T-helper 1 cell (primary cell): ENCODE measurements at regions not wholly inside any gene's neighbourhood (a gene's known extent, or its start where the extent isn't known, plus 50 kb on each side); places are given as distances from the start of the nearest gene placed in this dataset.
"Not testable (repeated sequence)": the region's sequence is repeated elsewhere in the genome, so short reads cannot be mapped to it uniquely, and the experiment has no call there.

Experiments
- DNase-seq, 5 donors: peaks; one replicate each; pipeline ENCODE4 v3.0.0-alpha.2; 2012 to 2020

DNA sequence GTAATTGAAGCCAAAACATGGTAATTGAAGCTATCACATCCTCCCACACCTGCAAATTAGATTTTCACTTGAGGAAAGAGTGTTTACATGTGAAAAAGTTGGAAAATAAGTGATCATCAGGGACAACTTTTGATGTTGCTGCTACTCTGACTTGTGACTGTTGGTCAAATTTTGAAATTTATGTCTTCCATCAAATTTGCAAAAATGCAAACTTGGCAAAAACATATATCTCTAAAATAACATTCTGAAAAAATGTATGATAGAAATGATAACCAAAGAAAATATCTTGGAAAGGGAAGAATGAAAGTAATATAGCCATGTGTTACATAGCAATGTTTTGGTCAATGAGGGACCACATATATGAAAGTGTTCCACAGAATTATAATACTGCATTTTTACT, 703.9 kb upstream of the SEMA6D start:
- no peak for DNase-seq

DNA sequence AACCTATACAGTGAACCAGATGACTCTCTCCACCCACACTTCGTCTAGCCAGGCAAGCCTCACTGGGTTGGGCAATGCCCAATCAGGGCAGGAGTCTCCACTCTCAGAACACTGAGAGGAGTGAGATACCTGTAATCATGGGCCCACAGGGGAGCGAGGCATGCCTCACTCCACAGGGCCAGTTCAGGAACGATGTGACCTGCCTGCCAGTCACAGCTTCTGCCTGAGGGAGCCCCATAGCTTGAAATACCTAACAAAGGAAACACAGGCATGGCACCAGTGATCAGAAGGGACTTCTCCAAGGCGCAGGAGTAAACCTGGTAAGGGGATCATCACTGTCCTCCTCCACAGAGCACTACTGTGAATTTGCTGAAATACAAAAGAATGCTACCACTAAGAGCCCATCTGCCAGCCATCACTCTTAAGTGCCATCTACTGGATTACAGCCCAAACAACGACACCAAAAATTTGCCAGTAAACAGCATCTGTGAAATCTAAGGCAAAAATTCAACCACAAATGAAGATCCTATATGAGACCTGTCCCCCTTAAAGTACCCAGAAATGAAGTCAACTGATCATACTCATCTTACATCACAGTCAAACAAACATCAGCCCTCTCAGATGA, 689.9 kb upstream of the SEMA6D start:
- no peak for DNase-seq

DNA sequence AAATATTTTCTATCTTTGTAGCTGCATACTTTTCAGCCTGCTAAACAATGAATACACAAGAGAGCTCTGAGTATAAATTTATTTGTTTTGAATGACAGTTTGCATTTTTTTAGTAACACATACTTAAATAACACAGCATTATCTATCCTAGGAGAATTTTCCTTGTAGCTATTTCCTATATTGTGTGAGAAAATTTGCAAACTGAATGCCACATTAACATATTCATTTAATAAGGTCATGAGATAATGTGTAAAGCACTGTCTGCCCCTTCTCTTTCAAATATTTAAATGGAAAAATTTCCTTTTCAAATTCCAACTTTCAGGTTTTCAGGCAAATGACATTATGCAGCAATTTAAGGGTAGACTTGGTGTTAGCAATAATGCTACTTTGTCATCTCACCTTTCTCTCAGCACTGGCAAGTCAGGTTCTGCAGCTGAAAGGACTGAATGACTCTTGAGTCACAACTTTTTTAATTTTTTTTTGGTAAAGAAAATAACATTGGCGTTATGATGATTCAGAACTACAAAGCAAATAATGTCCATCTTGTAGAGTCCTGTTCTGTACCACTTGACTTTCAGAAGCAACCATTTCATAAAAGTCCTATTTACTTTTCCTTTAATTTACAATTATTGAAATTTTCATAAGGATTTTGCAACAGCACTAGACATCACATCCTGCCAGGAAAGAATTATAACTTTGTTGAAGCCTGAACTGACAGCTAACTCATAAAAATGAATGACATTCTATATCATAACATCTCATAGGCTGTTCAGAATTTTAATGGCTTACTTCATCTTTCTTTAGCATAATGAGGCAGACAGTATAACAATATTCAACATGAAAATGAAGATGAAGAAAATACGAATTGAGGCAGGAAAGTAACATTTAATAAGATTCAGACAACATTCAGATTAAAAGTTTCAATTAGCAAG, 681.6 kb upstream of the SEMA6D start:
- no peak for DNase-seq

DNA sequence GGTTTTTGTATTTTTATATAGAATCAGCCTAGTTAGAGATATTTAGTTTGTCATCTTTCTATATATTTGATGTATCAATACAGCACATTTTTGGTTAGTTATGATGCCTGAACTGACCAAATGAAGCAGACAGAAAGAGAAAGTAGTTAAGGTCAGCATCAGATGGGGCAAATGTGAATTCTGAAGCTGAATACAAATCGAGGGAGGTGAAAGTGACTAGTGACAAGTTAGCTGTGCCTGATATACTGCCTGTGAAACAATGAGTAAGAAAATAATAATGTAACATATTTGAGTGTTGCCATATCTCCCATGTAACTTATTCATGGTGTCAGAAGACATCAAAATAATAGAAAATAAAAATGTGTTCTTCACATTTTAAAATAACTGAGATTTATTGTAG, 680.3 kb upstream of the SEMA6D start:
- no peak for DNase-seq

DNA sequence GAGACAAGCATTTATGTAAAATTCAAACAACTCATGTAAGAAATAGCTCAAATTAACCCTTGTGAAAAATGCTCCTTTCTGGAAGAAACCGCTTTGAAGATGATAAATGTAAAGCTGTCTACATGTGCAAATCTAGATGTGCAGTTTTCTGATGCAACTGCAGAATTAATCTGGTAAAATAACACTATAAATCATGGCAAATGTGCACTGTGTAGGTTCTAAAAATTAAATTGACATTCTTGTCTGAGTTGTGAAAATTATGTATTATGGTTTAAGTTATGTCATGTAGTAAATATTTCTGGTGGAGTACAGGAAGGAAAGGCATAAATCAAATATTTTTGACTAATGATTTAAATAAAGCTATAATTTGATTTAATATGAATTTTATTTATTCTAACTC, 678.1 kb upstream of the SEMA6D start:
- no peak for DNase-seq

DNA sequence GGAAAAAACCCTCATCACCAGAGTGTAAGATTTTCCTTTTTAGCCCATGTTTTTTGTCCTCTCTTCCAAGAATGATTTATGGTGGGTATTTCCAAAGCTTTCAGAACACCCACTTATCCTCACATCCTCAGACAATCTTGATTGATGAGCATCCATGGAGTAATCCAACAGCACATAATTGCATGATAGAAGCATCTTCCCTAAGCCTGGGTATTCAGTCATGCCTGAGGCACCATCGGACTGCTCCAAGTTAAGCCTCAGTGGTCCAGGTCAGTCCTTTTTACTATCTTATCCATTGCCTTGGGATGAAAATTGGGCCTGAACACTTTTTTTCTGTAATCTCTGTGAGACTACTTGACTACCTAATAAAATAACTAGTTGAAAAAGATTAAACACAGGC, 676.0 kb upstream of the SEMA6D start:
- DNase-seq: no peak

DNA sequence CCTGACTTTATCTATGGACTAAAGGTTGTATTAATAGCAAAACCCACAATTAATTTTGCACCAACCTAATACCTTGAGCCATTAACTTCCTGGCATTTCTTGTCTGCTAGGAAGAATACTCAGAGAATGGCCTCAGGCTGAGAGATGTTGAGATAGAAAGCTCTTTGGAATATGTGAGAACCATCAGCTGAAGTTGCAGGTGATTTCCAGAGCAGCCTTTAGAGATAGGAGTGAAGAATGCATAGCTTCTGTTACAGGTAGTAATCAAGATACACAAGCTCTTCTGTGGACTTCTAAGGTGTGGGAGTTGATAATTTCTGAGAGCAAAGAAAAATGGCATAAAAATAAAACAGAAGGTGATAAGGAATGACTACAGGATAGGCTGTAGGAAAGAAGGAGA, 669.3 kb upstream of the SEMA6D start:
- not testable (repeated sequence) for DNase-seq

DNA sequence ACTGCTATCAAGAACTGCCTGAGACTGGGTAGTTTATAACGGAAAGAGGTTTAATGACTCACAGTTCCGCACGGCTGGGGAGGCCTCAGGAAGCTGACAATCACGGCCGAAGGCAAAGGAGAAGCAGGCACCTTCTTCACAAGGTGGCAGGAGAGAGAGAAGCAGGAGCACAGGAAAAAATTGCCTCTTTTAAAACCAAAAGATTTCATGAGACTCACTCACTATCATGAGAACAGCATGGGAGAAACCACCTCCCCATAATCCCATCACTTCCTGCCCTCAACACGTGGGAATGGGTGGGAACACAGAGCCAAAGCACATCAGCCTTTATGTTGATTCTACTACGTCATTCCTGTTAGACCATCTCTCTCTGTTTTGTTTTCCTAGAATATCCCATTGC, 650.9 kb upstream of the SEMA6D start:
- no peak for DNase-seq

DNA sequence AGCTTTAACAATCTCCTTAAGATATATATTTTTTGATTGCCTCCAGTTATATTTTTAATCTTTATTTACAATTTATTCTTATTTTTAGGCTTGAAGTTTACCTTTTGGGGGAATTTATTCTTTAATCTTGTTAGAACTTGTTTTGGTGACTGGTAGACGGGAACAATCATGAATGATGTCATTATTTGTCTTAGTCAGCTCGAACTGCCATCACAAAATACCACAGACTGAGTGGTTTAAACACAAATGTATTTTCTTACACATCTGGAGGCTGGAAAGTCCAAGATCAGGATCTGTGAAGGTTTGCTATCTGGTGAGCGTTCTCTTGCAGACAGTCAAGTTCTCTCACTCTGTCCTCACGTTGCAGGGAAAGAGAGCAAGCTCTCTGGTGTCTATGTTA, 639.5 kb upstream of the SEMA6D start:
- not testable (repeated sequence) for DNase-seq

DNA sequence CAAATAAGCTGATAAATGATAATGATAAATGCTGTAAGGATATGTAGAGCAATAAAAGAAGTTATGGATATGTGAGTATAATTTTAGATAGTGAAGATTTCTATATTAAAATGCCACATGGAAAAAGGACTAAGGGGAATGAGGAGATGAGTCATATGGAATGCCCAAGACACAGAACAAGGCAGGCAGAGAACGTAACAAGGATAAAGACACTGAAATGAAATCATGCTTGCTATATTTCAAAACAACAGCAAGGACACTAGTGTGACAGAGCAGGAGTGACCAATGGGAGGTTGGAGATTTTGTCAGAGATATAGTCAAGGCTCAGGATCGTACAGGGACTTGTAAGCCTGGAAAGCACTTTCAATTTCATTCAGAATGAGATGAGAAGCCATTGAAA, 621.5 kb upstream of the SEMA6D start:
- no peak for DNase-seq

DNA sequence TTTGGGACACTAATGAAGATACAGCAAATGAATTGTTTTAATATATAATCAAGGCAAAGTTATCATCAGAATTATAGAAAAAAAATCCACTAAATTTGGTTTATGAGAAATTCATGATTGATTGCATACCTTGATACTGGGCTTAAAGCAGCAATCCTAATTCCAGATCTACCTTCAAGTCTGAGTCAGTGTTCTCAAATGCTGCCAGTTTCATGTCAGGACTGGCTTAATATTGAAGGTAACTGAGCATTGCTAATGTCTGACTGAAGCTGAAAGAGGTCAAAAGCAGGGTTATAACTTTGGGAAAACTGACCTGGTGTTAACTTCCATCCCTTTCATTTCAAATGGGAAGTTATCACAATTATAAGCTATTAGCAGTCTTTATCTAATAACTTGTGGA, 618.8 kb upstream of the SEMA6D start:
- not testable (repeated sequence) for DNase-seq

DNA sequence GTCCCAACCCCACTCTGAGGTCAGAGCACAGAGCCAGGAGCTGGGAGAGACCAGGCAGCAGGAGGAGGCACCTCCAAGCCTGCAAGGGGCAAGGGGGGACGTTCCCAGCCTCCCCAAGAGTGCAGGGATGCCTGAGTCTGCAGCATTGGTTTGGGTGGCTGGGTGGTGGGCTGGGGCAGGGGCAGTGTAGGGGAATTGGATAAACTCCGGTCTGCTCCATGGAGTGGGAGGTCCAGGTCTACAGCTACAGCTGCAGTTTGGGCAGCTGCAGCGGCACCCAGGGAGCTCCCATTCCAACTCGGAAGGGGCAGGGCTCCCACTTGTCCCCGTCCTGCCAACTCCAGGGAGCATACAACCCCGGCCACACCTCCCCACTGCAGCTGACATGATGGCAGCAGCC, 617.5 kb upstream of the SEMA6D start:
- DNase-seq: not testable (repeated sequence)

DNA sequence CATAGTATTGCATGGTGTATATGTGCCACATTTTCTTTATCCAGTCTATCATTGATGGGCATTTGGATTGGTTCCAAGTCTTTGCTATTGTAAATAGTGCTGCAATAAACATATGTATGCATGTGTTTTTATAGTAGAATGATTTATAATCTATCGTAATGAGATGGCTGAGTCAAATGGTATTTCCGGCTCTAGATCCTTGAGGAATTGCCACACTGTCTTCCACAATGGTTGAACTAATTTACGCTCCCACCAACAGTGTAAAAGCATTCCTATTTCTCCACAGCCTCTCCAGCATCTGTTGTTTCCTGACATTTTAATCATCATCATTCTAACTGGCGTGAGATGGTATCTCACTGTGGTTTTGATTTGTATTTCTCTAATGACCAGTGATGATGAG, 608.5 kb upstream of the SEMA6D start:
- not testable (repeated sequence) for DNase-seq

DNA sequence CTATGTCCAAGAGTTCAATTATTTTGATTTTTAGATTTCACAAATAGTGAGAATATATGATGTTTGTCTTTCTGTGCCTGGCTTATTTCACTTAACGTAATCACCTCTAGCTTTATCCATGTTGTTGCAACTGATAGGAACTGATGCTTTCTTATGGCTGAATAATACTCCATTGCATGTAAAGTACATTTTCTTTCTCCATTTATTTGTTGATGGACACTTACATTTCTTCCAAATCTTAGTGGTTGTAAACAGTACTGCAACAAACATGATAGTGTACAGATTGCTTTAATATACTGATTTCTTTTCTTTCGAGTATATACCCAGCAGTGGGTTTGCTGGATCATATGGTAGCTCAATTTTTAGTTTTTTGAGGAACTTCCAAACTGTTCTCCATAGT, 600.6 kb upstream of the SEMA6D start:
- DNase-seq: no peak

DNA sequence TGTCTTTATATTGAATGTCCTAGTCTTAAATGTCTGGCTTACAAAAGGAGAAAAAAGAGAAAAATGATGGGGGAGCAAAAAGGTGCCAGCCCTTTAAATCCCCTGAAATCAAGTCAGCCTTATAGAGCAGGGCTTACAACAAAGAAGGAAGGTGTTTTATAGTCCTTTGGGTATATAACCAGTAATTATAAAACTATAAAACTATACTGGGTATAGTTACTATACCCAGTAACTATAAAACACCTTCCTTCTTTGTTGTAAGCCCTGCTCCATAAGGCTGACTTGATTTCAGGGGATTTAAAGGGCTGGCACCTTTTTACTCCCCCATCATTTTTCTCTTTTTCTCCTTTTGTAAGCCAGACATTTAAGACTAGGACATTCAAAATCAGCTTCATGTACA, 598.0 kb upstream of the SEMA6D start:
- no peak for DNase-seq

DNA sequence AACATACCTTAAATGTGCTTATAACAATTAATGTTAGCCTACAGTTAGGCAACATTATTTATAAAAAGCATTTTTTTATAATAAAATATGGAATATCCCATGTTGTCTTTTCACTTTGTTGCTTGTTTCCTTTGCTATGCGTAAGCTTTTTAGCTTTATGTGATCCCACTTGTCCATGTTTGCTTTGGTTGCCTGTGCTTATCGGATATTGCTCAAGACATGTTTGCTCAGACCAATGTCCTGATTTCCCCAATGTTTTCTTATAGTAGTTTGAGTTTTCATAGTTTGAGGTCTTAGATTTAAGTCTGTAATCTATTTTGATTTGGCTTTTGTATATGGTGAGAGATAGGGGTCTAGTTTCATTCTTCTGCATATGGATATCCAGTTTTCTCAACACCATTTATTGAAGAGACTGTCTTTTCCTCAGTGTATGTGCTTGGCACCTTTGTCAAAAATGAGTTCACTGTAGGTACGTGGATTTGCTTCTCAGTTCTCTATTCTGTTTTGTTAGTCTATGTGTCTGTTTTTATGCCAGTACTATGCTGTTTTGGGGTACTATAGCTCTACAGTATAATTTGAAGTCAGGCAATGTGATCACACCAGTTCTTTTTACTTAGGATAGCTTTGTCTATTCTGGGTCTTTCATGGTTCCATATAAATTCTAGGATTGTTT, 592.7 kb upstream of the SEMA6D start:
- DNase-seq: no peak

DNA sequence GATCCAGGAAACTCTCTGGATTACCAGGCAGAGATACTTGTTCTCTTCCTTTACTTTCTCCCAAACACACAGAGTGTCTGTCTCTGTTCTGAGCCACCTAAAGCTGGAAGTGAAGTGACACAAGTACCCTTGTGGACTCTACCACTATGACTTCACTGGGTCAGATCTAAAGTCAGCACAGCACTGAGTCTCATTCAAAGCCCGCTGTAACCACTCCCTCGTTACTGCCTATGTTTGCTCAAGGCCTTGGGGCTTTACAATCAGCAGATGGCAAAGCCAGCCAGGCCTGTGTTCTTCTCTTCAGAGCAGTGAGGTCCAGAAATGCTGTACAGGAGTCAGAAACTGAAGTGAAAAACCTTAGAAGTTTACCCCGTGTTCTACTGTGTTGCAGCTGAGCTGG, 588.3 kb upstream of the SEMA6D start:
- DNase-seq: no peak

DNA sequence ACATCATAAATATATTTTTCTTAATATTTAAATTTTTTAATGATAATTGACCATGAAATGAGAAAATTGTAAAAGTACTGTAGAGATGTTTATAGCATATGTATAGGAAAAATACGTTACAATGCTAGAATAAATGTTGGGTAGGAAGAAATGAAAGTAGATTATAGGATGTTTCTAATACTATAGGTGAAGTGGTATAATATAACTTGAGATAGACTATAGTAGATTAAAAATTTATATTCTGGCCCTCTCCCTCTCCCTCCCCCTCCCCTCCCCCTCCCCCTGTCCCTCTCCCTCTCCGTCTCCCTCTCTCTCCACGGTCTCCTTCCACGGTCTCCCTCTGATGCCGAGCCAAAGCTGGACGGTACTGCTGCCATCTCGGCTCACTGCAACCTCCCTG, 585.9 kb upstream of the SEMA6D start:
- not testable (repeated sequence) for DNase-seq

DNA sequence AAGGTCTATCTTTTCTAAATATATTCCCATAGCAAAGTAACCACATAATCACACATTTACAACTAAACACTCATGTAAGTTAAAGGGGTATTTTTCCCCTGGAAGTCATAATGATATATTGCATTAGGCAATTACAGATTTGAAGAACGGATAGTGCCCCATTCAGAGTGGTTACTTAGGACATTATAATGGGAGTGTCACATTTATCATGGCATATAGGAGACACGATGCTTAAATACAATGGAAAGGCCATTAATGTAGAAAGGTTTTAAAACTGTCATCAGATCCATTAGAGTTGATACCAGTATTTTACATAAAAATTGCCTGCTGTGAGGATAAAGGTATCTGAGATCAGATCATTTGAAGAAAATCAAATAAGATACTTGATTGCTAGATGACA, 582.0 kb upstream of the SEMA6D start:
- DNase-seq: no peak

DNA sequence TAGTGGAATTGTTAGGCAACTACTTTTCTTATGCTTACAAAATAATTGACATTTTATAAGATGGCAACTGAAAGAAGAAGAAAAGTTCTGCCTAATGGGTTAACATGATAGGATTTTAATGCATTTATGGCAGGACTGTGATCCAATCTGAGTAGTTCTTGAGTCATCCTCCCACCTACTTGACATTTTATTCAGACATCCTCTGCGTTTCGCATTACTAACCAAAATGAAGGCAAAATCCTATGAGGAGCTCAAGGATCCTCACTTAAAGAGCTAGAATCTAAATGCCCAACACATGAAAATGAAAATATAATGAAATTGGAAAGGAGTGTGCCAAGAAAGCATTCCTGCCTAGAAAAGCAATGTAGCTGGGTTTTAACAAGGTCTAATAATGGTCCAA, 581.1 kb upstream of the SEMA6D start:
- no peak for DNase-seq

DNA sequence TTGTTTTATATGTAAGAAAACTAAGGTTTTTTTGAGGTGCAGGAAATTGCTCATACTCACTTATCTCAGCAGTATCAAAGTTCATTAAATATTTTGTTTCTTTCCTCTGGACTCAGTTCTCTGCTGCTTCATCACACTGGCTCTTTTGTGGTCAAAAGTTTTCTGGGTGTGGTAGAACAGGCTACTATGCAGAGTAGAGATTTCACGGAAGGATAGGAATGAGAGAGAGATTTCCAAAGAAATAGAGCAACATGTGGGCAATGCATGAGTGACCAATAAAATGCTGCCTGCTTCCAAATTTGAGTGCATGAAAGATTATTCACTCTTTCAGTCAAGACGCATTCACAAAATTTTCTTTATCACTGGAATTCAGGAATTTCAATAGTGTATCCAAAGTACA, 577.3 kb upstream of the SEMA6D start:
- no peak for DNase-seq

DNA sequence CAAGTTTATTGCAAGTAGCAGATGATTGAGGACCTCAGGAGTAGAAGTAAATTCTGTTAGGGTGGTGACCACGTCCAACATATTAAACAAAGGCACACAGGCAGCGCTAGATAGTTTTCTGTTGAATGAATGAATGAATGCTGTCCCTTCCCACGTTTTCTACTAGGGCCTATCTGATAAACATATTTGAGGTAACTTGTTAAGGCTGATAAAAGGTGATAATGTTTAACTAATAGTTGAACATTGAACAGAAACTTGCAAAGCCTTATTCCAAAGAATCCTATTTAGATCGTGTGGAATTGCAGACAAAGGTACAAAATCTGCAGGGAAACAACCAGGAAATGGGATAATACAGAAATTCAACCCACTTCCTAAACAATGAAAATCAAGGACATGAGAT, 559.5 kb upstream of the SEMA6D start:
- DNase-seq: no peak

DNA sequence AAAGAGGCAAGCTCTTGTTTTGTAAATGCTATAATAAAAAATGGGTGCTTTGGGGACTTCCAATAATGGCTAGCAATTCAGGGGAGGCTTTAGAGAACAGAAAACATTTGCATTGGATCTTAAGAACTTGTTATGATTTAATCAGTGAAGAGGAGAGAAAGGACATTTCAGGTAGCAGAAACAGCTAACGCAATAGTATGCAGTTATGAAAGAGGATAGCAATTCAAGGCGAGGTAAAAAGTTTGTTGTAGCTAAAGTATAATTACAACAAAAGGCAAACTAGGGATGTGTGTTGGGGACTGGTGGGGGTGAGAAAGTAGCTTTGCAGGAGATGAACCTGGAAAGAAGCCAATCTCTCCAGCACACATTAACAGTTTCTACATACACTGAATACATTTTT, 558.7 kb upstream of the SEMA6D start:
- DNase-seq: no peak

DNA sequence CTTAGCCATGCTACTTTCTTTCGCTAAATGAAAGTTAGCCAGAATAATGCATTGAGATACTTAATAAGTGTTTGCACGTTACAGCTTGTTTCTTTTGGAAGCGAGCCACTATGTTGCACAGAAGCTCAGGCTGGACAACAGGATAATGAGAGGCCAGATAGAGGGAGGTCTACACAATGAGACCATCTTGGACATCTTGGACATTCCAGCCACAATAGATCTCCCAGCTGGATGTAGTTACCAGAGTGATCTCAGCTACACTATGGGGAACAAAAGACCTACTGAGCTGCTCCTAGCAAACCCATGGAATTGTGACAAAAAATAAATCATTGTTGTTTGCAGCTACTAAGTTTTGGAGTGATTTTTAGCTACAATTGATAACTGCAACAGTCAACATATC, 540.1 kb upstream of the SEMA6D start:
- DNase-seq: no peak
